ENCODE measurements at regions not wholly inside any gene's neighbourhood (a gene's known extent, or its start where the extent isn't known, plus 50 kb on each side); places are given as distances from the start of the nearest gene placed in this dataset.

GRCh38 chr9:16120231-16120641 lies 567.4 kb downstream of the CCDC171 start:
- H3K4me3 ChIP-seq (ENCODE audit: low read depth, low read length) = no peak overlapping the region
- TF ChIP-seq CTCF (IDR thresholded peaks at IDR 0.05; ENCODE audit: control insufficient read depth, extremely low read depth, insufficient read depth) = no peak
- DNase-seq (ENCODE audit: low read depth) = no peak

- TF ChIP-seq CTCF (IDR thresholded peaks at IDR 0.05; ENCODE audit: control insufficient read depth, extremely low read depth, insufficient read depth) = no peak
- no peak overlapping the region for H3K4me3 ChIP-seq (ENCODE audit: low read depth, low read length)
- no peak for DNase-seq (ENCODE audit: low read depth)
These were observed 567.9 kb downstream of the CCDC171 start for GRCh38 chr9:16120727-16121126.

- no peak for DNase-seq (ENCODE audit: low read depth)
- H3K4me3 ChIP-seq (ENCODE audit: low read depth, low read length) = no peak overlapping the region
- no peak for TF ChIP-seq CTCF (IDR thresholded peaks at IDR 0.05; ENCODE audit: control insufficient read depth, extremely low read depth, insufficient read depth)
These were observed 568.3 kb downstream of the CCDC171 start for GRCh38 chr9:16121168-16121567.

- TF ChIP-seq CTCF (IDR thresholded peaks at IDR 0.05; ENCODE audit: control insufficient read depth, extremely low read depth, insufficient read depth) = no peak
- DNase-seq (ENCODE audit: low read depth) = no peak
- H3K4me3 ChIP-seq (ENCODE audit: low read depth, low read length) = no peak overlapping the region
These were observed 568.9 kb downstream of the CCDC171 start for GRCh38 chr9:16121601-16122286.

- H3K4me3 ChIP-seq (ENCODE audit: low read depth, low read length) = no peak overlapping the region
- DNase-seq (ENCODE audit: low read depth) = no peak
- TF ChIP-seq CTCF (IDR thresholded peaks at IDR 0.05; ENCODE audit: control insufficient read depth, extremely low read depth, insufficient read depth) = no peak
These were observed 572.8 kb downstream of the CCDC171 start for GRCh38 chr9:16125629-16126028.

- no peak for DNase-seq (ENCODE audit: low read depth)
- no peak overlapping the region for H3K4me3 ChIP-seq (ENCODE audit: low read depth, low read length)
- no peak for TF ChIP-seq CTCF (IDR thresholded peaks at IDR 0.05; ENCODE audit: control insufficient read depth, extremely low read depth, insufficient read depth)
These were observed 573.2 kb downstream of the CCDC171 start for GRCh38 chr9:16126042-16126441.

GRCh38 chr9:16128003-16128402 lies 575.2 kb downstream of the CCDC171 start:
- H3K4me3 ChIP-seq (ENCODE audit: low read depth, low read length) = no peak overlapping the region
- no peak for TF ChIP-seq CTCF (IDR thresholded peaks at IDR 0.05; ENCODE audit: control insufficient read depth, extremely low read depth, insufficient read depth)
- no peak for DNase-seq (ENCODE audit: low read depth)
